ENCODE measurements at regions not wholly inside any gene's neighbourhood (a gene's known extent, or its start where the extent isn't known, plus 50 kb on each side); places are given as distances from the start of the nearest gene placed in this dataset.
"Not testable (repeated sequence)": the region's sequence is repeated elsewhere in the genome, so short reads cannot be mapped to it uniquely, and the experiment has no call there.

- DNase-seq (ENCODE audit: low read depth, low spot score); in situ Hi-C loops (cut with HindIII; ENCODE audit: low pct_unique_long_range_greater_than_20kb, low sequenced_read_pairs): not testable (repeated sequence)
Measured at GRCh38 chr1:224551189-224551588, 64.9 kb upstream of the CNIH3 start.

- in situ Hi-C loops (cut with HindIII; ENCODE audit: low pct_unique_long_range_greater_than_20kb, low sequenced_read_pairs): no loop called here
Measured at GRCh38 chr1:224554056-224554455, 62.1 kb upstream of the CNIH3 start.

DNA sequence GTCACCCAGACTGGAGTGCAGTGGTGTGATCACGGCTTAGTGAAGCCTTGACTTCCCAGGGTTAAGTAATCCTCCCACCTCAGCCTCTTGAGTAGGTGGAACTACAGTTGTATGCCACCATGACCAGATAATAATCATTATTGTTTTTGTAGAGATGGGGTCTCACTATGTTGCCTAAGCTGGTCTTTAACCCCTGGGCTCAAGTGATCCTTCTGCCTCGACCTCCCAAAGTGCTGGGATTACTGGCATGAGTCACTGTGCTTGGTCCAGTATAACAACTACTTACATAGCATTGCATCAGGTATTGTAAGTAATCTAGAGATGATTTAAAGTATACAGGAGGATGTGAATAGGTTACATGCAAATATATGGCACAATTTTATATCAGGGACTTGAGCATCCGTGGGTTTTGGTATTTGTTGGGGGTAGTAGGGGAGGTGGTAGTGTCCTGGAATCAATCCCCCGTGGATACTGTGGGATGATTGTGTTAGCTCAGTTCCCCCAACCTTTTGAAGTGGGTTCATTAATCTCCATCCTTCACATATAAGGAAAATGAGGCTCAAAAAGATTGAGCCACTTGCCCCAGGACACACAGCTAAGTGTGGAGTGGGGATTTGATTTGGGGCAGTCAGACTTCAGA is 61.4 kb upstream of the CNIH3 start:
- DNase-seq (ENCODE audit: low read depth, low spot score): no peak
- in situ Hi-C loops (cut with HindIII; ENCODE audit: low pct_unique_long_range_greater_than_20kb, low sequenced_read_pairs): no loop called here

More at GRCh38 chr1:224554056-224554455, 62.1 kb upstream of the CNIH3 start:
- no peak for DNase-seq (ENCODE audit: low read depth, low spot score)

DNA sequence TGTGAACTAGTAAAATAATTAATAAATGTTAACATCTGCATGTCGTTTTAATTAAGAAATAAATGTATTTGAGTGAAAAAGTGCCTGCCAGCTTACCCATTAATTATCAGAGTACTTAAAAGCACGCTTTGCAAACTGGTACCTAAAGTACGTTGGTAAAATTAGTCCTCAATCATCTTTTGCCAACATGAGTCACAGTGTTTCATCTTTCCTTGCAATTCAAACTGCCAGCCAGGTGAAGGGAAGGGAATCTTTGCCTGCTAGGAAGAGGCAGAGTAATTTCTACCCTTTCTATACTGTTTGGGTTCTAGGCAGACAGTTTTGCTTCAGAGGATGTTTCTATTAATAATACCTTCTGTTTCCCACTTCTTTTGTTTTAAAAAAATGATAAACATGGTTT is 57.2 kb upstream of the CNIH3 start:
- in situ Hi-C loops (cut with HindIII; ENCODE audit: low pct_unique_long_range_greater_than_20kb, low sequenced_read_pairs): no loop called here
- no peak for DNase-seq (ENCODE audit: low read depth, low spot score)

DNA sequence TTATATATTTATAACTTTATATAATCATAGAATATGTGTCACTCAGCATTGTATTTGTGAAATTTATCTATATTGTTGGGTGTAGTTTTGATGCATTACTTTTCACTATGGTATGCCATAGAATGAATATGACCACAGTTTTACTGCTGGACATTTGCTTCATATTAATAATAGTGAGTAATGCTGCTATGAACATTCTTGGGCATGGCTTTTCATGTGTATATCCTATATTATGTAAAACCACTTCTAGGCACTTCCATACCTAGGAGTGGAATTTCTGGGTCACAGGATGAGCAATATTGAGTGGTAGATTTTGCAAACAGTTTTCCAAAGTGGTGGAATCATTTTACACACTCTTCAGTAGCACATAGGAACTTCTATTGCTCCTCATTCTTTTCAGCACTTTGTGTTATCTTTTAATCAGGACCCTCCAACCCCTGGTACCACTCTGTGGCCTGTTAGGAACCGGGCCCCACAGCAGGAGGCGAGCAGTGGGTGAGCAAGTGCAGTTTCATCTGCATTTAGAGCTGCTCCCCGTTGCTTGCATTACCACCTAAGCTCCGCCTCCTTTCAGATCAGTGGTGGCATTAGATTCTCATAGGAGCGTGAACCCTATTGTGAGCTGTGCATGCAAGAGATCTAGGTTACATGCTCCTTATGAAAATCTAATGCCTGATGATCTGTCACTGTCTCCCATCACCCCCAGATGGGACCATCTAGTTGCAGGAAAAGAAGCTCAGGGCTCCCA is 56.0 kb upstream of the CNIH3 start:
- in situ Hi-C loops (cut with HindIII; ENCODE audit: low pct_unique_long_range_greater_than_20kb, low sequenced_read_pairs): no loop called here
- no peak for DNase-seq (ENCODE audit: low read depth, low spot score)

- in situ Hi-C loops (cut with HindIII; ENCODE audit: low pct_unique_long_range_greater_than_20kb, low sequenced_read_pairs): not testable (repeated sequence)
Measured at GRCh38 chr1:224562881-224563280, 53.2 kb upstream of the CNIH3 start.

DNA sequence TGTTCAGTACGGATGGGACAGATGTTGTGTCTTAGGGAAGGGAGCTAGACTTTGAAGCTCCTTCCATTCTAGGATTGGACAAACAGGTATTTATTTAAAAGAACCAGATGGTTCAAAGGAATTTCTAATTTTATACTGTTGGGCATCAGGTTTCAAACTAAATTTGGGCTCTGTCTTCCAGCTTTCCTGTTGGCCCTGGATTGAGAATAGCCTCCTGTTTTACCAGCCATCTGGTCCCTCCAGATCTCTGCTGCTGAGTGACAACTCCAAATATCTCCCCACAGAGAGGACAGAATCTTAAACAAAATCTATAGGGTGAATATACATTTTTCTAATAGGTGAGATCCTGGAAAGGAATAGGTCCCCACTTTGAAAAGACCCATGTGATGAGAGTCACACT is 52.5 kb upstream of the CNIH3 start:
- DNase-seq (ENCODE audit: low read depth, low spot score): no peak
- in situ Hi-C loops (cut with HindIII; ENCODE audit: low pct_unique_long_range_greater_than_20kb, low sequenced_read_pairs): no loop called here

More at GRCh38 chr1:224562881-224563280, 53.2 kb upstream of the CNIH3 start:
- not testable (repeated sequence) for DNase-seq (ENCODE audit: low read depth, low spot score)

- no peak for DNase-seq (ENCODE audit: low read depth, low spot score)
- in situ Hi-C loops (cut with HindIII; ENCODE audit: low pct_unique_long_range_greater_than_20kb, low sequenced_read_pairs): no loop called here
Measured at GRCh38 chr1:224564454-224565084, 51.5 kb upstream of the CNIH3 start.

DNA sequence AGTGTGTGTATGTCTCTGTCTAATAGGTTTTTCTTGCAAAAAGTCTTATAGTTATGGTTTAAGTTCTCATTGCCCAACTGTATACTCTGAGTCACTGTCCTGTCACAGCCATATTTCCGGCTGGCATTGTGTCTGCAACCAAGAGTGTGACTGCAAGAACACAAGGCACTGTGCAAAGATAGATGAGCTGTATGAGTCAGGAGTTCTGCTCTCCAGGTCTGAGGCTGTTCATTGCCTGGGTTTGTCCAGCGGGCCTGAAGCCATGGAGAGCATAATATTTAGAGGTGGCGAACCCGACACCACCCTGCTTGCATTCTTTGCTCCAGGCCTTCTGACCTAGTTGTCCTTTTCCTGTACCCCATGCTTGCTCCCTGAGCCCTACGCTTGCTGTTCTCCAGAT is 50.9 kb upstream of the CNIH3 start:
- in situ Hi-C loops (cut with HindIII; ENCODE audit: low pct_unique_long_range_greater_than_20kb, low sequenced_read_pairs): no loop called here

GRCh38 chr1:224565611-224566406 is 50.3 kb upstream of the CNIH3 start:
- in situ Hi-C loops (cut with HindIII; ENCODE audit: low pct_unique_long_range_greater_than_20kb, low sequenced_read_pairs): no loop called here
- no peak for DNase-seq (ENCODE audit: low read depth, low spot score)

More for the DNA sequence above, 50.9 kb upstream of the CNIH3 start:
- peak; percentile 26 for DNase-seq (ENCODE audit: low read depth, low spot score)
